Fibroblast of skin of back (primary cell): ENCODE measurements at regions not wholly inside any gene's neighbourhood (a gene's known extent, or its start where the extent isn't known, plus 50 kb on each side); places are given as distances from the start of the nearest gene placed in this dataset.

ENCODE experiments used
- DNase-seq: peaks from one replicate; pipeline ENCODE4 v3.0.0-alpha.2; 2013

GRCh38 chr20:16801919-16802651, 53.9 kb downstream of the OTOR start:
- DNase-seq = peak; percentile 42

GRCh38 chr20:16802652-16802935, 54.4 kb downstream of the OTOR start:
- DNase-seq = no peak

GRCh38 chr20:16803965-16804792, 56.0 kb downstream of the OTOR start:
- DNase-seq = peak; percentile 47

- no peak for DNase-seq
Measured at GRCh38 chr20:16804793-16805187, 56.6 kb downstream of the OTOR start.

- no peak for DNase-seq
Measured at GRCh38 chr20:16806061-16806460, 57.9 kb downstream of the OTOR start.

- no peak for DNase-seq
Measured at GRCh38 chr20:16806886-16807285, 58.7 kb downstream of the OTOR start.

- no peak for DNase-seq
Measured at GRCh38 chr20:16808796-16809195, 60.6 kb downstream of the OTOR start.

GRCh38 chr20:16810216-16810615, 62.1 kb downstream of the OTOR start:
- DNase-seq = no peak

- no peak for DNase-seq
Measured at GRCh38 chr20:16816192-16816591, 68.0 kb downstream of the OTOR start.

GRCh38 chr20:16819483-16819882, 71.3 kb downstream of the OTOR start:
- DNase-seq = peak; percentile 49

GRCh38 chr20:16821211-16822089, 73.3 kb downstream of the OTOR start:
- peak; percentile 41 for DNase-seq

GRCh38 chr20:16824664-16825063, 76.5 kb downstream of the OTOR start:
- DNase-seq = no peak

- DNase-seq = no peak
Measured at GRCh38 chr20:16828666-16829305, 80.6 kb downstream of the OTOR start.

GRCh38 chr20:16835690-16836089, 87.5 kb downstream of the OTOR start:
- DNase-seq = peak; percentile 86

- DNase-seq = no peak
Measured at GRCh38 chr20:16842486-16843120, 94.4 kb downstream of the OTOR start.

GRCh38 chr20:16844406-16844805, 96.2 kb downstream of the OTOR start:
- no peak for DNase-seq

GRCh38 chr20:16846006-16846405, 97.8 kb downstream of the OTOR start:
- peak; percentile 82 for DNase-seq

- DNase-seq = no peak
Measured at GRCh38 chr20:16848061-16848460, 99.9 kb downstream of the OTOR start.

- DNase-seq = no peak
Measured at GRCh38 chr20:16848526-16848925, 100.4 kb downstream of the OTOR start.

GRCh38 chr20:16860914-16861313, 112.8 kb downstream of the OTOR start:
- no peak for DNase-seq

GRCh38 chr20:16861708-16862107, 113.5 kb downstream of the OTOR start:
- DNase-seq = no peak

- DNase-seq = no peak
Measured at GRCh38 chr20:16863303-16863702, 115.1 kb downstream of the OTOR start.
